ENCODE measurements at regions not wholly inside any gene's neighbourhood (a gene's known extent, or its start where the extent isn't known, plus 50 kb on each side); places are given as distances from the start of the nearest gene placed in this dataset.

GRCh38 chr17:54795046-54795445, 105.6 kb upstream of the TOM1L1 start:
- no peak for TF ChIP-seq CTCF (IDR thresholded peaks at IDR 0.05; ENCODE audit: insufficient read depth, low read length, poor library complexity, severe bottlenecking)
- no peak for TF ChIP-seq EZH2phosphoT487 (conservative IDR thresholded peaks at IDR 0.05; ENCODE audit: low read length)
